HepG2 (cell line): ENCODE measurements at regions not wholly inside any gene's neighbourhood (a gene's known extent, or its start where the extent isn't known, plus 50 kb on each side); places are given as distances from the start of the nearest gene placed in this dataset.

Experiments
- ATAC-seq: fragments of 200-7000 bp; cut with Tn5 transposase; 3 replicates; pipeline ENCODE4 v1.9.1; 2020; ENCODE audit warnings: mild to moderate bottlenecking, moderate library complexity
- BruUV-seq: library from RNA; stranded (reverse); fragments of 400-500 nt; replicated peaks from 2 replicates; lab custom pipeline; 2021; lab: Mats Ljungman, UMichigan
- CTCF ChIA-PET: fragments of 300-600 bp; formaldehyde crosslinking; extraction: SDS; loops from one replicate; lab custom pipeline; 2021; ENCODE audit warnings: low total read pairs, inconsistent platforms, low intra/inter-chr PET ratio; lab: Yijun Ruan, JAX
- POLR2A ChIA-PET: fragments of 350-600 bp; sonication (Branson Sonifier 250); formaldehyde crosslinking; loops from one replicate; lab custom pipeline; 2020; ENCODE audit warnings: antibody characterized with exemption, inconsistent platforms; lab: Yijun Ruan, JAX
- DNase-seq: peaks from one replicate; pipeline ENCODE4 v3.0.0-alpha.2; 2015; ENCODE audit warnings: low spot score
- FAIRE-seq: peaks from 3 replicates; lab custom pipeline; 2011; peaks lifted over from hg19 to GRCh38; lab: Jason Lieb, UNC
- H2AFZ ChIP-seq: one replicate; pipeline ENCODE4 v1.6.1; 2011; ENCODE audit warnings: low read length, inconsistent platforms
- H3K27ac ChIP-seq: fragments of 300-600 bp; 3 replicates; pipeline ENCODE4 v1.8.0; 2011; ENCODE audit warnings: mixed run types, mild to moderate bottlenecking, mixed read lengths, low read length, inconsistent platforms; ENCODE audit not compliant: insufficient read depth; ENCODE audit errors: extremely low read length
- H3K27me3 ChIP-seq, 2 experiments: fragments of 200-600 bp in 1 of 2; 2 replicates in 1 of 2; 3 replicates in 1 of 2; pipeline versions ENCODE4 v1.6.0 to v1.8.0; 2011; ENCODE audit warnings: low read length in 2 of 2, mild to moderate bottlenecking in 2 of 2, moderate library complexity in 2 of 2, inconsistent platforms in 1 of 2; ENCODE audit not compliant: insufficient read depth in 2 of 2, control insufficient read depth in 1 of 2
- H3K36me3 ChIP-seq, 2 experiments: fragments of 200-600 bp in 1 of 2; replicated peaks in 1 of 2; 2 replicates in 1 of 2; 3 replicates in 1 of 2; pipeline versions ENCODE4 v1.5.1 to v1.8.0; 2011; ENCODE audit warnings: low read length in 2 of 2, inconsistent platforms in 1 of 2; ENCODE audit not compliant: insufficient read depth in 2 of 2, control insufficient read depth in 1 of 2
- H3K4me1 ChIP-seq: 2 replicates; pipeline ENCODE4 v1.5.1; 2012; ENCODE audit warnings: low read length, inconsistent platforms; ENCODE audit not compliant: insufficient read depth
- H3K4me2 ChIP-seq: 2 replicates; pipeline ENCODE4 v1.6.0; 2011; ENCODE audit warnings: low read depth, low read length, inconsistent platforms
- H3K4me3 ChIP-seq, 3 experiments: fragments of 200-600 bp in 1 of 3; sonication (generic), shearing (Covaris generic) in 1 of 3; replicated peaks in 1 of 3; 2 replicates each; pipeline ENCODE4 v1.5.1; 2011 to 2016; ENCODE audit warnings: low read length in 3 of 3, inconsistent platforms in 2 of 3, low read depth in 2 of 3, mild to moderate bottlenecking in 2 of 3, control low read depth in 1 of 3, mixed read lengths in 1 of 3; ENCODE audit not compliant: insufficient read depth in 1 of 3
- H3K79me2 ChIP-seq: one replicate; pipeline ENCODE4 v1.6.1; 2011; ENCODE audit warnings: low read length, inconsistent platforms; ENCODE audit not compliant: insufficient read depth
- H3K9ac ChIP-seq: 2 replicates; pipeline ENCODE4 v1.6.0; 2011; ENCODE audit warnings: mild to moderate bottlenecking, low read depth, low read length, inconsistent platforms; ENCODE audit not compliant: insufficient read depth
- H3K9me3 ChIP-seq: 2 replicates; pipeline ENCODE4 v1.5.1; 2012; ENCODE audit warnings: mild to moderate bottlenecking, low read length
- H4K20me1 ChIP-seq: 2 replicates; pipeline ENCODE4 v1.6.0; 2011; ENCODE audit warnings: inconsistent platforms, mild to moderate bottlenecking, low read length, moderate library complexity; ENCODE audit not compliant: insufficient read depth
- BCLAF1 ChIP-seq: fragments of 450-650 bp; IDR thresholded peaks from 2 replicates; pipeline ENCODE4 v1.6.1; 2017; ENCODE audit warnings: mild to moderate bottlenecking
- KDM4B ChIP-seq: sonication (generic); formaldehyde crosslinking; IDR thresholded peaks from 2 replicates; pipeline ENCODE4 v1.4.0; 2020; ENCODE audit warnings: missing genetic modification reagents
- NRL ChIP-seq: sonication (generic); formaldehyde crosslinking; IDR thresholded peaks from 2 replicates; pipeline ENCODE4 v1.5.0; 2020; ENCODE audit warnings: missing genetic modification reagents, mild to moderate bottlenecking, moderate library complexity, borderline replicate concordance
- PHF8 ChIP-seq: sonication (generic); formaldehyde crosslinking; IDR thresholded peaks from 2 replicates; pipeline ENCODE4 v1.5.0; 2020; ENCODE audit warnings: missing genetic modification reagents
- REL ChIP-seq: sonication (generic); formaldehyde crosslinking; conservative IDR thresholded peaks from 2 replicates; pipeline ENCODE4 v1.8.0; 2022; ENCODE audit warnings: mild to moderate bottlenecking, missing genetic modification reagents, moderate library complexity
- SRY ChIP-seq: sonication (generic); formaldehyde crosslinking; IDR thresholded peaks from 2 replicates; pipeline ENCODE4 v1.8.0; 2022; ENCODE audit warnings: mild to moderate bottlenecking, missing genetic modification reagents
- TARDBP ChIP-seq: sonication (generic); formaldehyde crosslinking; IDR thresholded peaks from 2 replicates; pipeline ENCODE4 v1.8.0; 2022; ENCODE audit warnings: mild to moderate bottlenecking, missing genetic modification reagents
- TRIM24 ChIP-seq: sonication (generic); formaldehyde crosslinking; IDR thresholded peaks from 2 replicates; pipeline ENCODE4 v1.8.0; 2022; ENCODE audit warnings: mild to moderate bottlenecking, missing genetic modification reagents
- ZNF225 ChIP-seq: sonication (generic); formaldehyde crosslinking; IDR thresholded peaks from 2 replicates; pipeline ENCODE4 v1.4.0; 2020; ENCODE audit warnings: mild to moderate bottlenecking, missing genetic modification reagents
- WGBS: methylation state at CpG from one replicate; pipeline ENCODE4 v1.1.6; 2017; ENCODE audit warnings: low lambda C conversion rate; 5-methylcytosine and 5-hydroxymethylcytosine counted together
- in situ Hi-C: cut with HindIII; loops from 2 replicates; pipeline ENCODE4 v1.10.0; 2017; ENCODE audit warnings: low pct_unique_long_range_greater_than_20kb; ENCODE audit not compliant: extremely low pct_ligation_motif_present
- intact Hi-C: fragments of 100-400 bp; cut with micrococcal nuclease; formaldehyde crosslinking; loops from one replicate; pipeline ENCODE4 v1.10.0; 2022; ENCODE audit not compliant: unreplicated experiment
- TF ChIP-seq, protein P1 (sequence below): sonication (generic); formaldehyde crosslinking; IDR thresholded peaks from 2 replicates; pipeline ENCODE4 v1.4.0; 2020; ENCODE audit warnings: missing genetic modification reagents
- TF ChIP-seq, protein P2 (sequence below), 2 experiments: IDR thresholded peaks; 2 replicates each; pipeline ENCODE4 v1.6.1; 2011 to 2012; ENCODE audit warnings: low read length in 2 of 2, borderline replicate concordance in 1 of 2, low read depth in 1 of 2, mild to moderate bottlenecking in 1 of 2, moderate library complexity in 1 of 2

GRCh38 chr7:46581268-46581667 lies 660.2 kb upstream of the IGFBP3 start (continued):
- TF ChIP-seq, protein P1, sequence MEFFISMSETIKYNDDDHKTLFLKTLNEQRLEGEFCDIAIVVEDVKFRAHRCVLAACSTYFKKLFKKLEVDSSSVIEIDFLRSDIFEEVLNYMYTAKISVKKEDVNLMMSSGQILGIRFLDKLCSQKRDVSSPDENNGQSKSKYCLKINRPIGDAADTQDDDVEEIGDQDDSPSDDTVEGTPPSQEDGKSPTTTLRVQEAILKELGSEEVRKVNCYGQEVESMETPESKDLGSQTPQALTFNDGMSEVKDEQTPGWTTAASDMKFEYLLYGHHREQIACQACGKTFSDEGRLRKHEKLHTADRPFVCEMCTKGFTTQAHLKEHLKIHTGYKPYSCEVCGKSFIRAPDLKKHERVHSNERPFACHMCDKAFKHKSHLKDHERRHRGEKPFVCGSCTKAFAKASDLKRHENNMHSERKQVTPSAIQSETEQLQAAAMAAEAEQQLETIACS: no peak
- TF ChIP-seq, protein P2, sequence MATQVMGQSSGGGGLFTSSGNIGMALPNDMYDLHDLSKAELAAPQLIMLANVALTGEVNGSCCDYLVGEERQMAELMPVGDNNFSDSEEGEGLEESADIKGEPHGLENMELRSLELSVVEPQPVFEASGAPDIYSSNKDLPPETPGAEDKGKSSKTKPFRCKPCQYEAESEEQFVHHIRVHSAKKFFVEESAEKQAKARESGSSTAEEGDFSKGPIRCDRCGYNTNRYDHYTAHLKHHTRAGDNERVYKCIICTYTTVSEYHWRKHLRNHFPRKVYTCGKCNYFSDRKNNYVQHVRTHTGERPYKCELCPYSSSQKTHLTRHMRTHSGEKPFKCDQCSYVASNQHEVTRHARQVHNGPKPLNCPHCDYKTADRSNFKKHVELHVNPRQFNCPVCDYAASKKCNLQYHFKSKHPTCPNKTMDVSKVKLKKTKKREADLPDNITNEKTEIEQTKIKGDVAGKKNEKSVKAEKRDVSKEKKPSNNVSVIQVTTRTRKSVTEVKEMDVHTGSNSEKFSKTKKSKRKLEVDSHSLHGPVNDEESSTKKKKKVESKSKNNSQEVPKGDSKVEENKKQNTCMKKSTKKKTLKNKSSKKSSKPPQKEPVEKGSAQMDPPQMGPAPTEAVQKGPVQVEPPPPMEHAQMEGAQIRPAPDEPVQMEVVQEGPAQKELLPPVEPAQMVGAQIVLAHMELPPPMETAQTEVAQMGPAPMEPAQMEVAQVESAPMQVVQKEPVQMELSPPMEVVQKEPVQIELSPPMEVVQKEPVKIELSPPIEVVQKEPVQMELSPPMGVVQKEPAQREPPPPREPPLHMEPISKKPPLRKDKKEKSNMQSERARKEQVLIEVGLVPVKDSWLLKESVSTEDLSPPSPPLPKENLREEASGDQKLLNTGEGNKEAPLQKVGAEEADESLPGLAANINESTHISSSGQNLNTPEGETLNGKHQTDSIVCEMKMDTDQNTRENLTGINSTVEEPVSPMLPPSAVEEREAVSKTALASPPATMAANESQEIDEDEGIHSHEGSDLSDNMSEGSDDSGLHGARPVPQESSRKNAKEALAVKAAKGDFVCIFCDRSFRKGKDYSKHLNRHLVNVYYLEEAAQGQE (IDR thresholded peaks at IDR 0.05; ENCODE audit: borderline replicate concordance in 1 of 2, low read depth in 1 of 2, low read length in 2 of 2): no peak
- no peak for TF ChIP-seq ZNF225 (CRISPR knock-in tag)
- TF ChIP-seq PHF8 (CRISPR knock-in tag): no peak
- TF ChIP-seq, all 625 proteins: peak for 0

- 43% methylated on average over 6 of the region's 6 CpGs for WGBS
- Histone ChIP-seq H4K20me1 (no peaks in the 10 kb centered on the region), H3K4me3 (no peak overlapping the region), H3K36me3 (no peaks in the 10 kb centered on the region), H3K4me1 (no peaks in the 10 kb centered on the region), H3K9me3 (no peaks in the 10 kb centered on the region), H3K27ac (no peak overlapping the region), H2AFZ (no peak overlapping the region), H3K27me3 (no peaks in the 10 kb centered on the region), H3K4me2 (no peak overlapping the region), H3K9ac (no peak overlapping the region), H3K79me2 (no peaks in the 10 kb centered on the region)
- no peak for TF ChIP-seq TRIM24 (CRISPR knock-in tag)
- no peak for TF ChIP-seq NRL (CRISPR knock-in tag)
- TF ChIP-seq KDM4B (CRISPR knock-in tag): no peak
- no peak for TF ChIP-seq SRY (CRISPR knock-in tag)
- no peak for TF ChIP-seq TARDBP (CRISPR knock-in tag)
- no peak for TF ChIP-seq REL (CRISPR knock-in tag)
- TF ChIP-seq BCLAF1: no peak
- no peak for FAIRE-seq
- no TSS peak for BruUV-seq
- CTCF ChIA-PET: no interaction called here
- DNase-seq: no peak
- intact Hi-C loops (no loop called here), in situ Hi-C loops (no loop called here)
- ATAC-seq: no peak
- POLR2A ChIA-PET: no interaction called here
Measured at GRCh38 chr7:46580766-46581165, 659.7 kb upstream of the IGFBP3 start.
